Tibial nerve (tissue), 4 donors: ENCODE measurements at regions not wholly inside any gene's neighbourhood (a gene's known extent, or its start where the extent isn't known, plus 50 kb on each side); places are given as distances from the start of the nearest gene placed in this dataset.

Experiments used
- EP300 ChIP-seq, 2 donors: sonication (generic); formaldehyde crosslinking; IDR thresholded peaks; one replicate each; pipeline ENCODE4 v1.6.1; 2017; ENCODE audit warnings: antibody characterized with exemption in 2 of 2, mild to moderate bottlenecking in 1 of 2
- TF ChIP-seq, protein P1 (sequence below), 5 experiments: fragments of 200-600 bp in 3 of 5; fragments of 450-650 bp in 2 of 5; sonication (generic) in 3 of 5; IDR thresholded peaks; one replicate each; pipeline ENCODE4 v1.5.1; 2016 to 2019; ENCODE audit warnings: antibody characterized with exemption in 5 of 5, mild to moderate bottlenecking in 3 of 5, moderate library complexity in 2 of 5

DNA sequence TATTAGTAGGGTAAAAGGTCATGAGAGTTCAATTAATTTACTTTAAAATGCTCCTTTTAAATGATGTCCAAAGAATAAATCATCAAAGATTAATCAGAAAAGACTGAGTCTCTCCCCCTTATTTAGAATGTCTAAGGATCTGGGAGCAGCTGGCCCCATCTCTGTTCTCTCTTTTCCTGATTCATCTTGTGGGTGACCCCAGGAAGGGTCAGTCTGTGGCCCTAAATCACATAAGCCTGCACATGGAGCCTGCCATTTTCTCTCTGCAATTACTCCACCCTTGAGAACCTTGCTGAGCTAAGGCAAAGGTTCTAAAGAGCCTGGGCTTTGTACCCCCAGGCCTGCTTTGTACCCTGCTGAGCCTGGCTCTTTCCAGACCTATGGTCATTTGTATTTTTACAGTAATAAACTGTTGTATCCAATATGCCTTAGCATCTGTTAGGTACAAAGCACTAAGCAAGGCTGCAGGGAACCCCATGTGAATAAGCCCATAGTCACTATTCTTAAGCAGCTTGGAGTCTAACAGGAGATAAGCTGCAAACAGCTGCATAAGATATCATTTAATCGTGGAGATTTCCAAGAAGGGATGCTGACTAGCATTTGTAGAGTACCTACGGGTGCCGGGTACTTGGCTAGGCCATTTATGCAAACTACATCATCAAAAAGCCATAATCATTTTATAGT, 431.0 kb upstream of the MARCKS start:
- TF ChIP-seq EP300 (IDR thresholded peaks at IDR 0.05): no peak
- TF ChIP-seq, protein P1, sequence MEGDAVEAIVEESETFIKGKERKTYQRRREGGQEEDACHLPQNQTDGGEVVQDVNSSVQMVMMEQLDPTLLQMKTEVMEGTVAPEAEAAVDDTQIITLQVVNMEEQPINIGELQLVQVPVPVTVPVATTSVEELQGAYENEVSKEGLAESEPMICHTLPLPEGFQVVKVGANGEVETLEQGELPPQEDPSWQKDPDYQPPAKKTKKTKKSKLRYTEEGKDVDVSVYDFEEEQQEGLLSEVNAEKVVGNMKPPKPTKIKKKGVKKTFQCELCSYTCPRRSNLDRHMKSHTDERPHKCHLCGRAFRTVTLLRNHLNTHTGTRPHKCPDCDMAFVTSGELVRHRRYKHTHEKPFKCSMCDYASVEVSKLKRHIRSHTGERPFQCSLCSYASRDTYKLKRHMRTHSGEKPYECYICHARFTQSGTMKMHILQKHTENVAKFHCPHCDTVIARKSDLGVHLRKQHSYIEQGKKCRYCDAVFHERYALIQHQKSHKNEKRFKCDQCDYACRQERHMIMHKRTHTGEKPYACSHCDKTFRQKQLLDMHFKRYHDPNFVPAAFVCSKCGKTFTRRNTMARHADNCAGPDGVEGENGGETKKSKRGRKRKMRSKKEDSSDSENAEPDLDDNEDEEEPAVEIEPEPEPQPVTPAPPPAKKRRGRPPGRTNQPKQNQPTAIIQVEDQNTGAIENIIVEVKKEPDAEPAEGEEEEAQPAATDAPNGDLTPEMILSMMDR (IDR thresholded peaks at IDR 0.05): no peak
